ENCODE measurements at regions not wholly inside any gene's neighbourhood (a gene's known extent, or its start where the extent isn't known, plus 50 kb on each side); places are given as distances from the start of the nearest gene placed in this dataset.

GRCh38 chr1:39109644-39110043 is 83.5 kb downstream of the NDUFS5 start:
- DNase-seq, result no peak

- no peak for DNase-seq
These were observed 84.2 kb downstream of the NDUFS5 start for GRCh38 chr1:39110325-39110851.

- DNase-seq, result no peak
These were observed 84.7 kb downstream of the NDUFS5 start for GRCh38 chr1:39110882-39111281.

- DNase-seq, result no peak
These were observed 87.1 kb downstream of the NDUFS5 start for GRCh38 chr1:39113109-39113743.

- DNase-seq, result peak; percentile 26 to 42
These were observed 89.0 kb upstream of the MACF1 start for GRCh38 chr1:39115271-39116110.

GRCh38 chr1:39116116-39116607 is 88.3 kb upstream of the MACF1 start:
- DNase-seq, result no peak

- DNase-seq, result no peak
These were observed 87.4 kb upstream of the MACF1 start for GRCh38 chr1:39116860-39117728.

- DNase-seq, result no peak
These were observed 86.5 kb upstream of the MACF1 start for GRCh38 chr1:39117899-39118450.

GRCh38 chr1:39122056-39122455 is 82.4 kb upstream of the MACF1 start:
- DNase-seq, result no peak

GRCh38 chr1:39124282-39124681 is 80.2 kb upstream of the MACF1 start:
- DNase-seq, result no peak

GRCh38 chr1:39127513-39127912 is 77.0 kb upstream of the MACF1 start:
- no peak for DNase-seq

GRCh38 chr1:39128126-39128525 is 76.4 kb upstream of the MACF1 start:
- no peak for DNase-seq

- no peak for DNase-seq
These were observed 75.5 kb upstream of the MACF1 start for GRCh38 chr1:39128959-39129358.

GRCh38 chr1:39129514-39129913 is 75.0 kb upstream of the MACF1 start:
- no peak for DNase-seq

GRCh38 chr1:39130325-39130724 is 74.2 kb upstream of the MACF1 start:
- no peak for DNase-seq

GRCh38 chr1:39131940-39132339 is 72.6 kb upstream of the MACF1 start:
- DNase-seq, result no peak

GRCh38 chr1:39132505-39133339 is 71.8 kb upstream of the MACF1 start:
- DNase-seq, result no peak

- no peak for DNase-seq
These were observed 71.2 kb upstream of the MACF1 start for GRCh38 chr1:39133340-39133684.

- DNase-seq, result no peak
These were observed 69.6 kb upstream of the MACF1 start for GRCh38 chr1:39134768-39135333.

GRCh38 chr1:39136638-39137037 is 67.9 kb upstream of the MACF1 start:
- no peak for DNase-seq

- DNase-seq, result no peak
These were observed 64.7 kb upstream of the MACF1 start for GRCh38 chr1:39139723-39140360.
